HG03280 (cell line): ENCODE measurements at regions not wholly inside any gene's neighbourhood (a gene's known extent, or its start where the extent isn't known, plus 50 kb on each side); places are given as distances from the start of the nearest gene placed in this dataset.
A peak's percentile ranks its signal among the peaks of the same experiment; 100 is the strongest.

Source experiments
- ATAC-seq: cut with Tn5 transposase; IDR thresholded peaks from one replicate; pipeline ENCODE4 v1.9.1; 2021; ENCODE audit warnings: mild to moderate bottlenecking, moderate library complexity; ENCODE audit not compliant: unreplicated experiment

DNA sequence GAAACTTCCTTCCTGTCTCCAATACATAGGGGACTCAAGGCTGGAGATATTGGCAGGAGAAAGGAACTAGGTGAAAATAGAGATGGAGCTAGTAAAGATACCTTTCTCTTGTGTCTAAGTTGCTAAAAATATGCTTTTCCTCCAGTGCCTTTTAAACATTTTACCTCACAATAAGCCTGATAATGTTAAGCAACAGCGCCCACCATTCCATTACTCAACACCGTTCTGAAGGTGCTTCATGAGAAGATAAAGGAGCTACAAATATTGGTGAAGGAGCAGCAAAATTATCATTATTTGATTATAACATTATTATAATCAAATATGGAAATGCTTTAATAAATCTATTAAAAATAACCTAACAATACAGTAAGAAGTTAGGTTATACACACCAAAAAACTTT, 83.6 kb upstream of the BARX2 start:
- no peak for ATAC-seq

DNA sequence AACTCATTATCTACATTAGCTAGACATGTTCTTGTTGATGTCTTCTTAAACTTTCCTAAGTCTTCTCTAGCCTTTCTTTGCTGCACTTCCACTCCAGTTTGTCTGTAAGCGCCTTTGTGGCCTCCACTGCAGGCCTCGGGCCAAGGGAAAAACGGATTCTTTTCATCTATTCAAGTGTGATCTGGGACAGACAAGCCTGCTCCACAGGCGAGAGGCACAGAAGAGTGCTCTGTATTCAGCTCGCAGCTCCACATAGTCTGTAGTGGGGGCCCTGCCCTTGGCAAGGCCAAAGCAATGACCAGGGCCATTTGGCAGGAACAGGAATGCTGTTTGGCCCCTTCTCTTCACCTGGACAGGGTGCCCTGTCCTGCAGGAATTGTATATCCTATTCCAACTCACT, 84.1 kb upstream of the BARX2 start:
- ATAC-seq = no peak

DNA sequence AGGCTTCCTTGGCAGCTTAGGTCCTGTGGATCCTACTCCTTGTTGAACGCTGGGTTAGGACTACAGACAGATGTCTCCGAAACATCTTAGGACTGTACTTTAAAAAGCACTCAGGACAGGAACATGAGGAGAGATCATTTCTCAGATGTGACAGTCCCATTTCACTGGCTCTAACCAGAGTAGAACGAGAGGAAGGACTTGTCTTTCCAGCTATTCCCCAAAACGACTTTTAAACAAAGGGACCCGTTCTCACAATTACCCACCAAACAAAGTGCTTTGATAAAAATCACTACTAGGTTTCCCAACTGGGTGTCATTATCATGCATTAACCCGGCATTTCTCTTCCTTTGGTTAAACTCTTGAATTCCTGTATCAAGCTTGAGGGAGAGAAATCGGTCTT, 84.7 kb upstream of the BARX2 start:
- no peak for ATAC-seq

DNA sequence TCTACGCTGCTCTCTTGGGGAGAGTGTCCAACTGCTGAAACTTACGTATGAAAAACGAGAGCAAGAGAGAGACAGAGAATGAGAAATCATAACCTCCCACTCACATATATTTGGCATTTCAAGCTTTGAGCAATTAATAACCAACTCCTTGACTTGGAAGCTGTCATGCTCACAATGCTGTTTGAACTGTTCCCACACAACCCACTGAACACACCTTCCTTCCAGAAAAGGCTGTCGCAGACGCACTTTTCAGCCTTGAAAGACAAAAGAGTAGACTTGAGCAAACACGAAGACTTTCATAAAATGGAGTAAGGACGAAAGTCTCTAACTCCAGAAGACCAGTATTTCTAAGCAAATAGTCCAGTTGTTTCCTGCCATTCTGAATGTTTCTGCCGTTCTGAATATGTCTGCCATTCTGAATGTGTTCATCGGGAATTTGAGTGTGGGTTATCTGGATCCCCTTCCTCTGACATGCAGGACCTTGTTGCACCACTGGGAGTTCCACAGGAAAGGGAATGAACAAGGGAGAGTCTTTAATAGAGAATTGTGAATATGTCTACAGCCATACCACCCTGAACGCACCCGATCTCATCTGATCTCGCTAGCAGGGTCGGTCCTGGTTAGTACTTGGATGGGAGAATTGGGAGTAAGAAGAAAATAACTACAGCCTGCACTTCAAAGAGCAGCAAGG, 86.2 kb upstream of the BARX2 start:
- no peak for ATAC-seq

DNA sequence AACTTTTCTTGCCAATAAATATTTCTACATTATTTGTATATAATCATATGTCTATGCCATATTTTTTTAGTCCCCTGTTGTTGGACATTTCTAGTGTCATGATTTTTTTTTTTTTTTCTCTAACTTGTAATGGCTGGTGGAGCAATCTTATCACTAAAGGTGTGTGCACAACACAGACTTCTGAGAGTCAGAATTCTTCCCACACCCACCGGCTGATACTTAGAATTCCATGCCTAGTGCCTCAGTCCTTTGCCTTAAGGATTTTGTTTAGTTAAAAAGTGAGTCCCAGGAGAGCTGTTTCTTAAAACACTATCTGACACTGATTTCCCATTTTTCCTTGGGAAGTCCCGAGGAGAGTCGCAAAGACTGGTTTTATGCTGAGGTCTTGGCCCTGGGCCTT, 87.7 kb upstream of the BARX2 start:
- no peak for ATAC-seq

DNA sequence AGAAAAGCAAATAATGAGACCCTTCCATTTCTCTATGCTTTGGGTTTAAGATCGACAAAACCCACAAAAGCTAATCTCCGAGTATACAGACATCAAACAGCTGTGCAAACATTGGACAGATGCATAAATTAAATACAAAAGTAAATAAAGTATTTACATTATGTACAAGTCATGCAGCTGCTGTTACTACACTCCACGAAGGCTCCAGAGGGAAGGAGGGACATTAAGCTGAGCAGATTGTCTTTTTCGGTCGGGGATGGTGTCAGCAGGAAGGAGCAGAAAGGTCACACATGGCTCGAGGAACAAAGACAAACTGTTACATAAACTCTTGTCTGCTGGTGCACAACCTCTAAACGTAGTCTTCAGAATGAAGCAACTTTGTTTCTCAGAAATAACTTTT, 88.8 kb upstream of the BARX2 start:
- ATAC-seq = no peak

DNA sequence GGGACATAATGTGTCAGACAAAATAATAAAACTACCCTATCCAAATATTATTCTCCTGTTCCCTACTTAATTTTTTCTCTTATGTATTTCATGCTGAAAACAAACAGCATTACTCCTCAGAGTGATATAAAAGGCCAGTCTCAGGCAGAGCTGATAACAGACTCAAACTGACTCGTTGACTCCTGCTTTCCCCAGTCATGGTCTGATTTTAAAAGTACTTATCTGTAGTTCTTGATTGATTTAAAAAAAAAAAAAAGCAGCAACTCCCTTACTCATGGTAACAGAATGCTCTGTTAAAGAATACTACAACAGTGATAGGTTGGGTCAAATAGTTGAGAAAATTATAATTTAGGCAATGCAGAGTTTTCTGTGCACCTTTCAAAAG, 90.3 kb upstream of the BARX2 start:
- no peak for ATAC-seq

DNA sequence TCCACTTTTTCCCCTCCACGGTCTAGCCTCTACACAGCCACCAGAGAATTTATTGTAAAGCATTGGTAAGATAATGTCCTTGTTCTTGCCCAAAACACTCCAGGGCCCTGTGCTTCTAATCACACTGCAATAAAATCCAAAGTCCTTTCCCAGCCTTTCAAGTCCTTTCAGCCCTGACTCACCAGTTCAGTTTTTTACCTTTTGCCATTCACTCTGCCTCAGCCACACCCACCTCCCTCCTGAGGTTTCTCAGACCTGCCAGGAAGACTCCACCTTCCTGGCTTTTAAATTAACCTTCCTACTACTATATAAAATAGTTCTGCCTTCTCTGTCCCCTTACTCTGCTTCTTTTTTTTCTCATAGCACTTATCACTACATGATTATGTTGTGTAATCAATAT, 91.0 kb upstream of the ARHGAP32 start:
- no peak for ATAC-seq

DNA sequence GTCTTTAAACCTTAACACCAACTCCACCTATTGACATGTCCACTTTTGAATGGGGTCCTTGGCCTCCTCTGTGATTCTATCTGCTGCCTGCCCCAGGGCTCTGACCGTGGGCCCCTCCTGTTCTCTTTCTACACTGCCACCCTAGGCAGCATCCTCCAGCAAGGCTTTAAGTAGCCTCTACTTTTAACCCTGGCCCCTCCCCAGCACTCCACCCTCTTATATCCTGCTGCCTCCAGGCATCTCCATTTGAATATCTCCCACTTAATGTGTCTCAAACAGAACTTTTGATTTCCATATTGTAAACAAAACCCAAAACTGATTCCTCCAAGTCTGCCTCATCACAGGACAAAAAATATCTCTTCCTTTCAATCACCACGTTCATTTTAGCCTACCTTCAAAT, 90.5 kb upstream of the ARHGAP32 start:
- ATAC-seq = no peak

DNA sequence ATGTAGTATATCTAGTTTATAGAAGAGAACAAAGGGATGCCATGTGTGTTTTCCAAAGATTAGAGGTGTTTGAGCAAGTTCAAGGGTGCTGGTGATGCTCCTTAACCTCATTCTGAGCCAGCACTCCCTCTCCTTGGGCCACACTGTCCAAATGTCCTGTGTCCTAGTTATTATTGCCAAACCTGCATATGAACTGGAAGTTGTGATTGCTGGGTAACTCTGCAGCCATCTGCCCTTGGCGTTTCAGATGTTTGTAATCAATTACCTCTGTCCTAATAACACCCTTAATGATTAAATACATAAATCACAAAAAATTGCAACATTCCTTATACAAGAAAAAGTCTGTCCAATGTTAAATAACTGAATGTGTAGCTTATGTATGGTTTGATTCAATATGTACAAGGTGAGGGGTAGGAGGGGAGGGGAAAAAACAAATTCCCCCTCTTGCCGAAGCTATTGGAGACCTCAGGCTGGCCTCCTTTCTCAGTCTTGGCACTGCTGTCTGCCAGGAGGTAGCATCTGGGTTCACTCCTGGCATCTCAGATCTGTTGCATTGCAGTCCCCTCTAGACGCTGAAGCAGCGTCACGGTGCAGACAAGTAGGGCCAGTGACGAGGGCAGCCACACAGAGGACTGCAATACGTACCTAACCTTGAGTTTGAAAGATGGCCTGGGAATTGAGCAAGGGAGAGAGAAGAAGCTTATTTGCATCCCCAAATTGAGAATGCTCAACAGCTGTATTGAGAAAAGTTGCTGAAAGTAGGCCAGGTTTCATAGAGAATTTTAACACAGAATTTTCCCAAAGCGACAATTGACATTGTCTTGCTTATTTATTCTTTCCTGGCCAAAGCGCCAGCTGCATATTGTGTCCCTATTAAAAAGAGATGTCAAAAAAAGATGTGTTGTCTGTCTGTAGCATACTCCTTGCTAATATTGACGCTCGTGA, 89.6 kb upstream of the ARHGAP32 start:
- ATAC-seq = no peak

DNA sequence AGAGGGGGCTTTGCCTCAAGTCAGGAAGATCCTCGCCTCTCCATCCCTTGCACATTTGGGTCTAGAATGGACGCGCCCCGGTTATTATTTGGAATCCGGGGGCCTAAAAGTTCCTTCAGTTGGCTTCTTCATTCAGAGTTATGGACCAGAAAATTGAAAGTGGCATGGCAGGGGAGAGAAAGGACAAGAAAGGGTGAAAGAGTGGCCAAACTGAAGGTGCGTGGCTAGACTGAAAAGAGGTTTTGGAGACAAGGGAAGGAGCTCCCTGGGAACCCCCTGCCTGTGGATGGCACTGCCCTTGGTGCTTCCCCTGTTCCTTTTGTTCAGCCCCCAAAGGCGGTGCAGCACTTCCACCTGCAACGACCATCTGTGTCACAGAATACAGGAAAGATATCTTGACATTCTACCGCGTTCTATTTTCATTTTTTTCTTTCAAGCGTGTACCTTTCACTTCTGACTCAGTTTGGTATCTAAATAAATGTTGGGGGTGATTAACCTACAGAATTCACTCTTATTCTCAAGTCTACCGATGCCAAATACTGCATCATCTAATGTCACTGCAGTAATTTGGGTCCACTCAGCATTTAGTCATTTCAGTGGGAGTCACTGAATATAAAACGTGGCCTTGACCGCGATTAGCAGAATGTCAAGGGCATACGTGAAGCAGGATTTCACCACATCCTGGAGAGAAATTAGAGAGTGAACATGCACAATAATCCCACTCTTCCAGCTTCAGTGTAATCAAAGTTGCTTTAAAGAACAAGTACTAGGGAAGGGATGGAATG, 88.1 kb upstream of the ARHGAP32 start:
- ATAC-seq = no peak

DNA sequence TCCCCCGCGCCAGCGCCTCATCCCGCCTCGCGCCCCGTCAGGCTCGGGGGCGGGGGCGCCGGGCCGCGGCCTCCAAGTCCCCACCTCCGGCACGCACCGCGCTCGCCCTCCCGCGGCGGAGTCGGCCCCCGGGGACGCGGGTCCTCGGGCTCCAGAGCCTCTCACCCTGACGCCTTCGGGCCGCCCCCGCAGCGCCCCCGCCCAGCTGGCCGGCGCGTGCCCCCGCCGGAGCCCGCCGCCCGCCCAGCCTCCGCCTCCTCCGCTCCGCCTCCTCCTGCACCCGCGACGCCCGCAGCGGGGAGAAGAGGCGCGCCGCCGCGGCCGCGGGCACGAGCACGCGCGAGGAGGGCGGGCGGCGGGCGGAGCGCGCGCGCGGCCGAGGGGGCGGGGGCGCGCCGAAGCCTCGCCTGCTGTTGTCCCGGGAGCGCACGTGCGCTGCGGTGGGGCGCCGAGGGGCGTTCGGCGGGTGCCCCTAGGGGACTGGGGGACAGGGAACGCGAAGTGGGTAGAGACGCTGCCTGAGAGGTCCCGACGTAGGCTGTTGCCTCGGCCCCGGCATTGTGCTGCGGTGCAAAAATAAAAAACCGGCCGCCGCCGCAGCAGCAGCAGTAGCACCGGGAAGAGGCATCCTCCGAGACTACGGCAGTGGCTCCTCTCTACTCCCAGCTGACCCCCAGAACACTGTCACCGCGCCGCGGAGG, 87.4 kb upstream of the ARHGAP32 start:
- ATAC-seq = peak; percentile 76

DNA sequence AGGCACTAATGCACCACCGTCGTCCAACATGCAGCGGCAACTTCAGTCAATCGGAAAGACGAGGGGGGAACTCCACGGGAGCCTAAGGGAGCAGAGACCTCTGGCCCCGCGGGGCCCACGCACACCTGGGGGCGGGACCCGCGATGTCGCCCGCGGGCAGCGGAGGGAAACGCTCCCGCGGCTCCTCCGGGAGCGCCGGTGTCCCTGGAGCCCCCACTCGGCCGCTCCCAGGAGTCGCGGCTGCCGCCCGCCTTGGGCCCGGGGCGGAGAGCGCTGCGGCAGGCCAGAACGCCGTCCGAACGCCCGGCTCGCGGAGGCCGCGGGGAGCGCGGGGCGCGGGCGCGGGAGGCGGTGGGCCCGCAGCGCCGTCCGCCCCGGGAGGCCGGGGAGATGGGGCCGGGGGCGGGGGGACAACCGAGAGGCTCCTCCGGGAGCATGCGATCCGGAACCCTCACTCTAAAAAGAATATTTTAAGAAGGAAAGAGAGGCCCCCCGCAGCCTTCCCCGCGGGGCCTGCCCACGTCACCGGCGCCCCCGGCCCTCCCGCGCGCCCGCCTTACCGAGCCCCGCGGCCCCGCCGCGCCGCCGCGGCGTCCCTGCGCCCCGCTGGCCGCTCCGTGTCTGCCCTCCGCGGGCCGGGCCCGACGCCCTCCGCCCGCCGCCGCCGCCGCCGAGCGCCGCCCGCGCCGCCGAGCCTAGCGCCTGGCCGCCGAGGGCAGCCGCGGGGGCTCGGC, 86.6 kb upstream of the ARHGAP32 start:
- ATAC-seq = peak; percentile 2

DNA sequence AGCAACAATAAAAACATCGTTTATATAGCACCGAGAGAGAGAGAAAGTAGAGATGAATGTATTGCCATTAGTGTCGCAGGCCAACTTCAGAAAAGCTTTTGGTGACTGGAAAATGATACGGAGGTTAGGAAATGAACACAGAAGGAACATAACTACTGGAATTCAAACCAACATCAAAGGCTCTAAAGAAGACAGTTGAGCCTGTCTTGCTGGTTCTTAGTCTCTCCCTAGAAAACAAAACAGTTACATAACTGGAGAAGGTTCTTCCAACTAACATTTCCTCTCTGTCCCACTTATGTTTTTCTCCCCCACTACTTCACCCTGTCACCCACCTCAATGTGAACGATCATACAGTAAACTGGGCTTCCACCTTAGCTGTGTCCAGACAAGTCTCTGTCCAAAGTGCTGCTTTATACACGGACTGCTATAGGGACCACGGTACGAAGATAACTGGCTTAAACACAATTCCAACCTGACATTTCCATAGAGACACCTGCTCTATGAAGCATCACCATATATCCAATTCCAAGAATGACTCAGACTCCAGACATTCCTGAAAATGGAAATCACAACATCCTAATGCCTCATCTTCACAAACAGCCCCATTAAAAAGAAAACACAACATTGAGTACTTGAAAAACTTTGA, 85.2 kb upstream of the ARHGAP32 start:
- no peak for ATAC-seq

DNA sequence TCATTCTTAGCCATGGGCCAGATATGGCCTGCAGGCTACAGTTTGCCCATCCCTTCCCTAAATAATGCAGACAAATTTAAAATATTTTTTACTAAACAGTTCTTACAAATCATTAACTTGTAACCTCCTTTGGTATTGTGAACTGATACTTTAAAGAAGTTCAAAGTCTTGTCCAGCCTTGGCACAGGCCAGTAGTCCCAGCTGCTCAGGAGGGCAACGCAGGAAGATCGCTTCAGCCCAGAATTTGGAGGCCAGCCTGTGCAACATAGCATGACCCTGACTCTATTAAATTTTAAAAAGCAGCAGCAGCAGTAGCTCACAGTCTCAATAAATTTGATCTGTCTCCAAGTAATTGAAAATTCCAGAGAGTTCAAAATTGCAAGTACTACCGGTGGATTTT, 83.7 kb upstream of the ARHGAP32 start:
- no peak for ATAC-seq

DNA sequence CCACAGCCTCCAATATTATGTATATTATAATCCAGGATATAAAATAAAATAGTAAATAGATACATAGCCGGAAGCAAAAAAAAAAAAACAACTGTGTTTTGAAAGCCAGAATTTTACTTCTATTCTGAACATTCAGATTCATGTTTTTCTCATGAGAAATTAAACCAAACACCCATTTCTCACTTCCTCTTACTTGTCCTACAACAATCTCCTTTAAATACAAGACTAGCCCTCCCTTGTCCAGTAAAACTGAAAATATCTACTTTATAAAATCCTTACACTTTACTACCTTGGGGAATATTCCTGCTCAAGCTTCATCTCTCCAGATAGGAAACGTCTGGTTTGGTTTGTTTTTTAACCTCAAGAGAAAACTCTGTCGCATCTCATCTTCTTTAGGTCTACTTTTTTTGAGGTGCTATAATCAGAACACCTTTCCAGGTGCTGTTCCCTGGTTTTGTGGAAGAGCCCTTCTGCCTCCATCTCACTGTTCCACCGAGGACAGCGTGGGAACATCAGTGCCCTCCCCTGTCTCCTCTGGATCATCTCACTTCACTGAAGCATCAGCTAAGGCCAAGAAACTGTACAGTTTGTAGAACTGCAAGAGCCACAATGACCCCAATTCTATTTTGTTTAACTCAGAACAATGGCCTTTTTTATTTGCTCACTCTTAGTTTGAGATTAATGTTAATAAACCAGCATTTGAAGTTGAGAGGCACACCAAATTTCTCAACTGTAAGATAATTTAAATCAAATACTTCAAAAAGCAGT, 82.0 kb upstream of the ARHGAP32 start:
- no peak for ATAC-seq

DNA sequence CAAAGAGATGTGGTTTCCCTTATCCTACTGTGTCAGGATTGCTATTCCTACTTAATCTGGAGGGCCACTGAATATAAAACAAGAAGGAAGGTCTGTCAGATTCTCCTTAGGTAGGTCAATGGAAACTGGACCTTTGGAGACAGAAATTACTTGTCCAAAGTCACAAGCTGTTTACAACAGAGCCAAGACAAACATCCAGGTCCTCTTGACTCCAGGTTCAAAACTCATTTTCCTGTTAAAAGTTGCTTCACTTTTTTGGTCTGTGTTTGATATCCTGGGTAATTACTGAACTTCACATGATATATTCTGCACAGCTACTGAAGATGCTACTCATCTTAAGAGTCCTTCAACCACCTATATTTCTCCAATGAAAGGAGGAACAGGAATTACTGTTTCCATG, 81.2 kb upstream of the ARHGAP32 start:
- ATAC-seq = no peak

DNA sequence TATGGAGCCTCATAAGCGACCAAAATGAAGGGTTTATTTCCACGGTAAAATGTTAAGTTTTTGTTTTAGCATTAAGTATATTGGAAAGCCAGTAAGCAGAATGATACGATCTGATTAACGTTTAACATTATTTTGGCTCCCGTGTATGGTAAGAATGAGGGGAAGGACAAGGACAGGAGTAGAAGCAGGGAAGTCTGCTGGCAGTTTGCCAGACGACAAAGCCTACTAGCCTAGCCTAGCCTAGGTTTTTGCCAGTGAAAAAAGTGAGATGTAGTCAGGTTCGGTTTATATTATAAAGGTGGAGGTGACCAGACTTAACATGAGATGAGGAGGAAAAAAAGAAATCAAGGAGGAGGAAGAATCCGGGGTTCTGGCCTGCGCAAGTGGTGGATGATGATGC, 78.9 kb upstream of the ARHGAP32 start:
- no peak for ATAC-seq

DNA sequence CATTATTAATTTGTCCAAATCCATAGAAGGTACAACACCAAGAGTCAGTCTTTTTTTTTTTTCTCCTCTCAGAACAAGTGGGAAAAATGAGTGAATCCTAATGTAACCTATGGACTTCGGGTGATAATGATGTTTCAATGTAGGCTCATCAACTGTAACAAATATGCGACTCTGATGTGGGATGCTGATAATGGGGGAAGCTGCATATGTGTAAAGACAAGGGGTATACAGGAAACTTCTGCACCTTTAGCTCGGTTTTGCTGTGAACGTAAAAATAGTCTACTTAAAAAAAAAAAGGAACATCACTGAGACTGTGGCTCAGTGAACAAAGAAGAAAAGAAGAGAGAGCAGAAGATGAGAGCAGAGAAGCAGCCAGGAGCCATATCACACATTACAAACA, 78.3 kb upstream of the ARHGAP32 start:
- no peak for ATAC-seq
